ENCODE measurements at regions not wholly inside any gene's neighbourhood (a gene's known extent, or its start where the extent isn't known, plus 50 kb on each side); places are given as distances from the start of the nearest gene placed in this dataset.

DNA sequence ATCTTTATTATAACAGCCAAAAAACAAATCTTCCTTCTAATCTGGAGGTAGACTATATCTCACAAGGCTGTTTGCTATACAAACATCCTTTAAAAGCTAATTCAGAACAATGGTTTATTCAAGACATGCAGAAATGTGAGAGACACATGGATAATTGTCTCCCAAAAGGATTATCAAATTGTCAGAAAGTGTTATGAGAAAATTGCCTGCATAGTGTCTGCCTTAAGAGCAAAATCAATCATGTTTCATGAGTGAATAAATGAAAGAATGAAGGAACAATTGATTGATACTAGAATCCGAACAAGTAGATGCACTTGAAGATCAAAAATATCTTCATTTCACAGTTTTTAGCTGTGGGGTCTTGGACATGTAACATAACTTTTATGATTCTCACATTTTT, 621.7 kb upstream of the BOD1L1 start:
- no peak for DNase-seq (ENCODE audit: low spot score)

DNA sequence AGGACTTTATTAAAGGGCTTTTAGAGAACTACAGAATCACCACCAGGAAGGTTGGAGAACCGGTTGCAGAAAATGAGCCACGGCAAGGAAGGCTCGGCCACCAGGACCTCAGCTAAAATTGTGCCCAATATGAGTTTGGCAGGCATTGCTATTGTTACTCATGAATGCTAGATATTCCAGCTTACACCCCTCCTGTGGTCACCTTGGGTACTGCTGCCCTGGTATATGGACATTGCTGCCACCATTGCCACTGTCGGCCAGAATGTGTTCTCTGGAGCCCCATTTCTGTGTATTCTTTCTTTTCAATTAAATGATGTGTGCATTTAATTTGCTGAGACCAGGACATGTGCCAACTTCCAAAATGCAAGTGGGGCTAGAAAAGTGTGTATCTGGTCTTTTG, 626.7 kb upstream of the BOD1L1 start:
- DNase-seq (ENCODE audit: low spot score) = no peak

DNA sequence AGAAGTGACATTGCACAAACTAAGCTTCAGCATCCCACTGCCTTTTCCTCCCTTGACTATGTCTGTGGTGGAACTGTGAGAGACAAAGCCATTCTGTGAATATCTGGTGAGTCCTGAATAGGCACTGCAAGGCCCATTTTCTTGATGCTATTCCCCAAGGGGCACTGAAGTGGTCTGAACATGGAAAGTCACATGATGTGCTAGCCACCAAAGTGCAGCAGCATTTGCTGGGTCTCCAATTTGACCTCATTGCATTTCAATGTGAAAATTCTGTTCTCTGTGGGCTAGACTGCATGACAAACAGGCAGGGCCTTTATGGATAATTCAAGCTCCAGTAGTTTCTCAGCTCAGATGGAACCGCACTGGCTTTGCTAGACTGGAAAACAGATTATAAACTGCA, 627.4 kb upstream of the BOD1L1 start:
- no peak for DNase-seq (ENCODE audit: low spot score)

DNA sequence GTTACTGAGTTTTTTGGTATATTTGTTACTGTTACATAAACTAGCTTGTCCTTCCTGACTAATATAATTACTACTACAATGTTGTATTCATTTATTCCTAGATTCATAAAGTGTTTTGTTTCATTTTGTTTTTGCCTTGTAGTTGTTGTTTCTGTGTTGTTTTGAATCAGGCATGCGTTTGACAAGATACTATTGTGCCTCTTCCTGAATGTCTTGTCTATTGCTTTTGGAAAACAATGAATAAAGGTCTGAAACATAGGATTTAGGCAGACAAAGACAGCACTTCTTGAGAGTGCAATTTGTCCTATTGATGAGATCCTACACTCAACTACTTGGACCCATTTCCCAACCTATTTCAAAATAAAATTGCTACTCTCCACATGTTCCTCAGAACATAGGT, 630.4 kb upstream of the BOD1L1 start:
- DNase-seq (ENCODE audit: low spot score) = no peak

DNA sequence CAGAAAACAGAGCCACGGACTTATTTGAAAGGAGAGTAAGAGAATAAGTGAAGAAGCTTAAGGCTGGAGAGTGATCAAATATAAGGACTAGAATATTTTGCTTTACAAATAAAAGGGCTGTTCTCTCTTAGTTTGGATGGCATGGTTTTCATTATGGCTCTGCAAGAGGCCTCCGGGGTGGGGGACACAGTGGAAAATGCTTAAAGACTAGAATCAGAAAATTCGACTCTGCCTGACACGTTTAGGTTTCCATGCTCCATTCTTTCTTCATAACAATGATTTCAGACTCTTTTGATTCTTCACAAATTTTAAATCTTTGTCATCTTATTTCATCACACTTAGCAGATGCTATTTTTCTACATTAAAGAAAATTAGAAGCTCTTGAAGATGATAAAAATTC, 632.4 kb upstream of the BOD1L1 start:
- no peak for DNase-seq (ENCODE audit: low spot score)

DNA sequence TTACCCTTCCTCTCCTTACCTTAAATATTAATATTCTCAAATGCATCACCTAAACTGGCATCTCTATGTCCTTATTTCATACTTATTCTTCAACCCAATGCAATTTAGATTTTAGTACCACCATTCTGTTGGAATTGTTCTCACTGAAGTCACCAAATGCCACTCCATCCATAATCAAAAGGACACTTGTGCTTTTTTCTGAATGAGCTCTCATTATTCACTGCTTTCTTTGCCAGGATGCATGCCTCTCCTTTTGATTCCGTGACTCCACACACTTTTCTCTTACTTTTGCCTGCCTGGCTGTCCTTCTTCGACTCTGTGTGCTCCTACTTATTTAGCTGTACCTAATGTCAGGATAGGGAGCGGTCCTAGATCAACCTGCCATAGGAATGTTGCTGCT, 633.1 kb upstream of the BOD1L1 start:
- DNase-seq (ENCODE audit: low spot score) = no peak

DNA sequence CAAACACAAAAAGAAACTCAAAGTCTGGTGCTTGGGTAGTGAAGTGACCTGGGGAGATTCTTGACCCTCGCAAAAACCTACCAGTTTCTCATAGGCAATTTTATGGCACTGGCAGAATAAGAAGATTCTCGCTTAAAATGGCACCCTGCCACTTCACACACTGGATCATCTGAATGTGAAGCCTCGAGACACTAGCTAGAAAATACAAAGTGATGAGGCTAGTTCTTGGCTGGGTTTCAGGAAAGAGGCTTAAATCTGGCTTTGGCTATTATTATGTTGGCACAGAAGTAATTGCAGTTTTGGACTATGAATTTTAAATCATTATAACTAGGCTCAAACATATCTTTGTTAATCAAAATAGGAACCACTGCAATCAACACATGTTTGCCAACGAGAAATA, 634.7 kb upstream of the BOD1L1 start:
- no peak for DNase-seq (ENCODE audit: low spot score)

DNA sequence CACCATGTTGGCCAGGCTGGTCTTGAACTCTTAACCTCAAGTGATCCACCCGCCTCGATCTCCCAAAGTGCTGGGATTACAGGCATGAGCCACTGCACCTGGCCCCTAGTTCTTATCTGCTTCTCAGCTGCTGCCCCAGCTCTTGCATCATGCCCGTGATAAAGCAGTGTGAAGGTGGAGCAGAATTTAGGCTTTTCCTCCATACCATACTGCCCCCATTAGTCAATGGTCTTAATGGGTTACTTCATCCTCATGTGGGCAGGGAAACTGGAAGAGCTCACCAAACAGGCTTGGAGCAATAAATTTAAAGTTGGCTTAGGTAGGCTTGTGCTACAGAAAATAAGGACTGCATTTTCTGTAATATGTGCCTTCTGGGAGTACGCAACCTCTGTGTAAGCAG, 636.9 kb upstream of the BOD1L1 start:
- no peak for DNase-seq (ENCODE audit: low spot score)

DNA sequence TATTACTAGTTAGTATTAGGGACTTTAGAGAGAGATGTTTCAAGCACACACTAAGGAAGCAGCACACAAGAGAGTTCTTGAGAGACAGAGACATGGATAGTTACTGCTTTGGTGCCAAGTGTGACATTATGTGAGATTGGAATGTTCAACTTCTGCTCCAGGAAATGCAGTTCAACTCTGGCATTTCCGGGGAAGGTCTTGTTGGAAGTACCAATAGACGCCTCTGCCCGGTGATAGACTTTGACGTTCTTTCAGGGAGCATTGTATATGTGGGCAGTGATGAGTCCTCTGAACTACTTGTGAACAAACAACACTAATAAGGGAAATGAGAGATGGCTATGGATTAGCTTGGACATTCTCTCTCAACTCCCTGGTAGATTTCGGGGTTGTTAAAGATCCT, 638.1 kb upstream of the BOD1L1 start:
- no peak for DNase-seq (ENCODE audit: low spot score)

DNA sequence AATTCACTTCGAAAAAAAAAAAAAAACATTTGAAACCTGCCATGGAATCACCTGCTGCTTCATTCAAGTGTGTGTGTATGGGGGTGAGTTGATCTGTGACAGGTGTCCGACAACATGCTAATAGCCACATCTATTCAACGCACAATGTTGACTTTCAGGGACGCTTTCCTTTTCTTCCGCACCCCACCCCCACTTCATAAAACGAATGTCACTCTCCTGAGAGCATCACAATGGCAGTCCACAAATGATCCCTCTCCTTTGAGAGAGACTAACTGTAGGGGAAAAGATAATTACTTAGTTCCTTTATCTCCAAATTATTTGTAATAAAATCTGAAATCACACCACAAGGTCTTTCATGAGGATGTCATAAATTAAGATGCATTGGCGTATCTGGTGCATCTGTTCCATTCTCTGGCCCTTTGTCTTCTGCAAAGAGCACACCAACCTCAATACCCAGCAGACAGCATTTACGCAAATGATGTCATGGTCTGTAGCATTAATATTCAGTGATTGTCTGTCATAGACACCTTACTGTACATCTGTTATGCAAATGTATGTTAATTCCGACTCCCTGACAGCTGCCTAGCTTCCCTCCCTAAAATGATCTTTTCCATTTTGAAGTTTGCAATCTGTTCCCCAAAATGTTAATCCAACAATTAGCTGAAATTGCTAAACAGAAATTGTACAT, 640.0 kb upstream of the BOD1L1 start:
- DNase-seq (ENCODE audit: low spot score) = no peak

DNA sequence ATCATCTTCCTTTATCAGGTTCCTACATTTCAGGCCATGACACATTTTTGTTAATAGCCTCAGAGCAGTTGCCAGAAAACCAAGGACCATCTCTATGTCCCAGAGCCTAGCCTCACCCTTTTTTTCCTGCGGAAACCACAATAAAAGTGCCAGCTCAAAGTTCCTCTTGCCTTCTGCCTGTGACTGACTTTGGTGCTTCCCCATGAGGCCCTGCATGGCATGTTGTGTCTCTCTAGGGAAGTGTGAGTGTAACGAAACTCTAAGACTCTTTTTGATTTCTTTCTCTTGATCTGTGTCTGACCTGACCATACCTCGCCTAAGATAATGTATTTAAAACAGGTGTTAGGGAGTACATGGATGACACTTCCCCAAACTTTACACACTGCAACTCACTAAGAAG, 642.3 kb upstream of the BOD1L1 start:
- no peak for DNase-seq (ENCODE audit: low spot score)

DNA sequence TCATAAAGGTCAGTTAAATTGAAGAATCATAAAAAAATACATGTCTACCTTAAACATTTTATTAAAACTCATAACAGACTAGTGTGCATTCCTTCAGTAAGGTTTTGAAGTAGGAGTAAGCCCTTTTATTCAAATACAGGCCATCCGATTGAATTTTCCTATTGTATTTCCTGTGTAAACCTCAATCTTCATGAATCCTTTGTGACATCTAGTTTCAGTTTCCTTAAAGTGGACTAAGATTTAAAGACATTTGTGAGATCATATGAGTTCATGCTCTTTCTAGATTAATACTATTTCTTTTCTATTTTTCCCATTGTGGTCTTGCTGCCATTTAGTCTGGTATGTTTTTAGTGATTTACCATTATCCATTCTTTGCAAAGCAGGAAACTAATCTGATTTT, 644.7 kb upstream of the BOD1L1 start:
- no peak for DNase-seq (ENCODE audit: low spot score)

DNA sequence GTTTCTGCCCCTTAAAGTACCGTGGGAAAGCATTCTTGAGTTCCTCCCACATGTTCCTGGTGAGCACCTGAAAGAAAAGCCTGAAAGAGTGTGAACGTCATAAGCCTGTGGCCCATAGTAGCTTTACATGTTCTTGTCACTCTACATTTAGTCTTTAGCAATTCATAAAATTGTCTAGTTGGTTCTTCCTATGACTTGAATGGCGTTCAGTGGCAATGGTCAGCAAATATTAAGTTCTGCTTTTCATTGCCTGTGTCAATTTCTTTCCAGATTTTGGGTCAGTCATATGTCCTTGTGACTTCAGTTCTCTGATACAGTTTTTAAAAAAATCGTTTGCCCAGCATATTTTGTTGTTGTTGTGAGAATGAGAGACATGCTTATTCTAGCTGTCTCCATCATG, 650.0 kb upstream of the BOD1L1 start:
- no peak for DNase-seq (ENCODE audit: low spot score)

DNA sequence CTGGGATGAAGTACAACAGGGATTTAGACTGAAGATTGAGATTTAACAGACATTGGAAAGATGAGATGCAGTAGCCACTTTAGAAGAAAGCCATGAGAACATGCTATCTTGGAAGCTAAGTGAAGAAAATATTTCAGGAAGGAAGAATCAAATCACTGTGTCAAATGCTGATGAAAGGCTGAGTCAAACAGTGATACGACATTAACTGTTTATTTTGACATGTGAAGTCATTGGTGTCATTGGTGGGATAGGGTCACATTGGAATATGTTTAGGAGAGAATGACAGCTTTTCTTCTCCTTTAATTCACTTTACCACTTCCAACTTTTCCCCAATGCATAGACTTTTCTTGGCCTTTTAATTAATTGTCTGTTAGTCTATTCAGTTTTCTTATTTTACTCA, 653.0 kb upstream of the BOD1L1 start:
- no peak for DNase-seq (ENCODE audit: low spot score)

DNA sequence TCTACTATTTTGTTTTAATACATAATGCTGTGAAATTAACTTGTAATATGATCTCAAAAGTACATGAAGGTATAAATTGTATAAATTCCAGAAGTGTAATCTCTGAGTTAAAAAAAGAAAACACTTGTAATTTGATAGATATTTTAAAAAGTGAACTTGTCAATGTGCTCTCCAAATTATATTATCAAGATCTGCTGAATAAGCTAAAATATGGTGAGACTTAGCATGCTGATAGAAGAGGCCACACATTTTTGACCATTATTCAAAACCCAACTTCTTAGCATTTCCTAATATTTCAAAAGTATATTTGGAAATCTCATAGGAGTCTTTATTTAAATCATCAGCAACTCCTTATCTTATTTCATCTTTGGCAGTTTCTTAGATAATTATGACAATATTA, 657.1 kb upstream of the BOD1L1 start:
- no peak for DNase-seq (ENCODE audit: low spot score)

DNA sequence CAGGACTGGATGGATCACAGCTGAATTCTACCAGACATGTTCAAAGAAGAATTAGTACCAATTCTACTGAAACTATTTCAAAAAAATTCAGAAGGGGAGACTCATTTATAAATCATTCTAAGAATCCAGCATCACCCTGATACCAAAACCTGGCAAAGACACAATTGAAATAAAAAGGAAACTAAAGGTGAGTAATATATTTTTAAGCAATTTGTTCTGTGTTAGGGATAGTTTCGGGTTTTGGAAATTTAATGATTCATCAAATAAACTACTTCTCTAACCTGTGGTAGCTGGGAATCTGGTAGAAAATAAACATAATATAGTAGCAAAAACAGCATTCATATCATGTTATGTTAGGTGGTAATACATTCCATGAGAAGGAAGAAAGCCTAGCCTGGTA, 662.2 kb upstream of the BOD1L1 start:
- no peak for DNase-seq (ENCODE audit: low spot score)

DNA sequence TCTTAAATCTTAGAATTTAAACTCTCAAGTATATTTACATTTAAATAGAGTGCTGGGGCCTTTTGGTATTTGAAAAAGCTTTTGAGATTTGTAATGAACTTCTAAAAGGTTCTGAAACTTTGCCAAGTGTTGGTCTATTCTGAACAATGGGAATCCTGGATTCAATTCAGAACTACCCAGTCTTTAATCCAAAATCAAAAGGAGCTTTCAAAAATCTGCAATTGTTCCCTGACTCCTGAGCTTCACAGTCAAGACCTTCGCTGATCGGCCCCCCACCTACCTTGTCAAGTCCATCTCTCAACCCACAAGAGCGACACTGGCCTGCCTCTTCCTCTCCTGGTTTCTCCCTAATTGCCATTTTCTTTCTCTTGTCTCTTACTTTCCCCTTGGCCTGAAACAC, 666.1 kb upstream of the BOD1L1 start:
- DNase-seq (ENCODE audit: low spot score) = no peak

DNA sequence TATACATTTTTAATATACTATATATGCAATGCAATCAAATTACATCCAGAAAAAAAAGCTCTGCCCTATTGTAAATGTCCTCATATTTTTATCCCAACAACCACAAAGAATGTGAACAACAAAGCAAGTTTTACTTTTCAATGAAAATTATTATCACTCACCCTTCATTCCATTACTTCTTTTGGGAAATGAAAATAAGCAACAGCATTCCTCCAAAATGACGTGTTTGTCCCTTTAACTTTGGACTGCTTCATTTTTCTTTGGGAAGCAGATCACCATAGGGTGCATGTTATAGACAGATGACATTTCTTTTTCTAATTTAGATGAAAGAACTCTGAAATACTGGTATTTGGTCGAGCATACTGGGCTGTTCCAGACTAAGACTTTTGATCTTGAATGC, 667.1 kb upstream of the BOD1L1 start:
- no peak for DNase-seq (ENCODE audit: low spot score)

DNA sequence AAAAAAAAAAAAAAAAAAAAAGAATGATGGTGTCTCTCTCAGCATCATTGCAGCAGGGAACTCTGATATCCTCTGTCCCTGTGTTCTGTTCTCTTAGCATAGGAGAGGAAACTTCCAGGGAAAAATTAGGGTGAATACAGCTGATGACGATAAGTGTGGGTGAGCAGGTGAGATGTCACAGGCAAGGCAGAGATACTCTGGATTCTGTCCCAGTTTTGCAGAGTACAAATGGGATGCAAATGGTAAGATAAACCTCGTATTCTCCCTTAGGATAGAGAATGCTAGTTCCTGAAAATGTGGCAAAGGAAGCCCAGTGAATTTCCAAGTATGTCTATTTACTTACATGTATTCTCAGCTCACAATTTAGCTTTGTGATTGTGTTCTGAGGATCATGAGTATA, 671.6 kb upstream of the BOD1L1 start:
- DNase-seq (ENCODE audit: low spot score) = no peak

DNA sequence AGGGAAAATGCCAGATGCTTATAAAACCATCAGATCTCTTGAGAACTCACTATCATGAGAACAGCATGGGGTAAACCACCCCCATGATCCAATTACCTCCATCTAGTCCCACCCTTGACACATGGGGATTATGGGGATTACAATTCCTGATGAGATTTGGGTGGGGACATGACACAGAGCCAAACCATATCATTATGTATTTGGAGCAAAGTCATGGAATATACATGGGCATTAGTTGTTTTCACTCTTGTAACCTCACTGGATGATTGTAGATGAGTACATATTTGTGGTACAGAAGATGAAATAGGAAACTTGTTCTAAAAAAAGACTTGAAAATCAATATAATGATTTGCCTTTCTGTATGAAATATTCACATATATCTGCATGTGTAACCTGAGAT, 674.5 kb upstream of the BOD1L1 start:
- no peak for DNase-seq (ENCODE audit: low spot score)

DNA sequence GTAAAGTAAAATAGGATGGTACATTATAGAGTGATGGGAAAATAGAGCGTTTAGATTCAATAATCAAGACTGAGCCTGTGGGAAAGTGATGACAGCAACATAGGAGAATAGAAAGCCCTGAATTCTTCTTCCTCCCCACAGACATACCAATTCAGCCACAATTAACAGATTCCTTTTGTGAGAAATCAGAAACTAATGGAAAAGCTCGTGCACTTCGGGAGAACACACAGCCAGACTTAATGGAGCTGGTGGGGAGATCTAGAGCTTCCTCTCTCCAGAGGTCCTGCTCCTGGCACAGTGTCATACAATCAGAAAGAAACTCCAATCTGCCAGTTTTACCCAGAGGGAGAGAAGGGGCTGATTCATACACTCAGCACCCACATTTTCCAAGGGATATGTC, 676.3 kb upstream of the BOD1L1 start:
- DNase-seq (ENCODE audit: low spot score) = no peak

DNA sequence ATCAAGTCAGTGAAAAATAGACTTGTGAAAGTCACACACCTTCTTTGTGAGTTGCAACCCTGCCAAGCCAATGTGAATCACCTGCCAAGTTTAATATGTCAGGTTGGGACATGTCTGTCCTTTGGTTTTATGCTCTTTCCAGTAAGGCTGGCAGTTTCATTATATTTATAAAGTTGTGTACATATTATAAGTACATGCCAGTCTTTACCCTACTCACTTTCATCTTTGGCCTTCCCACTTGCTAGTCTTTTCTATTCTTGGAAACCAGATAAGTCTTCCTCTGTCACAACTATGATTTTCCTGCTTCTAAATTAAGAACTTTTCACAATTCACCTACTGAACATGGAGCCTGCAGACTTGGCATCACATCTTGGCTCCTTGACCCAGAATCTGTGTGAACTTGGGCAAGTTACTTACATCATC, 680.7 kb upstream of the BOD1L1 start:
- no peak for DNase-seq (ENCODE audit: low spot score)

DNA sequence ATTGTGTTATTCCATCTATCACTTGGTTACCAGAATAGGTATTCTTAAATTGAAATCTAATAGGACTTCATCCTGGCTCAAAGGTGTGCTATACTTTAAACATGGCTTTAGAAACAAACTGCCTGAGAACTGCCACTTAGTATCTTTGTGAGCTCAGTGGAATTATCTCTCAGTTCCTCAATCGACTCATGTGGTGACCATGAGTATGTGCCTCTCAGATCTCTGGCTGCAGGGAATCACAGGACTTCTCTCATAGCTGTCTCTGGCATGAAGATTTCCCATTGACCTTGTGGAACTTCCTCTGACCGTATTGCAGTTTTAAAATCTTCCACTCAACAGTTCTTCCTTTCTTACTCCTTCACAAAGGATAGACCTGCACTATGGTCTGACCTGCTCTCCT, 681.9 kb upstream of the BOD1L1 start:
- DNase-seq (ENCODE audit: low spot score) = no peak

DNA sequence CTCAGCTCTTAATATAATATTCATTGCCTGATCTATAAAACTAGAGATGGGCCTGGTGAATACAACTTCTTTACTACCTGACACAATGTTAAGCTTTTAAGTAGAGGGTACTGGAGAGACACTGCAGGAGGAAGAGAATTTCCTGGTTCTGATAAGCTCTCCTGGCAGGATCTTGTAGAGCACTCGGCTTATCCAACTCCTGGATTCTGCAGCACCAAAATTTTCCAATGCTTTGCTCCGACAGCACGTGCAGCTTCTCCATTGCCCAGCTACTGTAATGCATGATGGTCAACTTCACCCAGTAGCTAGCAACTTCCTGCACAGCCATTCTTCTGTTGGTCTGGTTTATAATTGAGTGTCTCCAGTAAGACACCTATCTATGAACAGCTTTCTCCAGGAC, 686.2 kb upstream of the BOD1L1 start:
- DNase-seq (ENCODE audit: low spot score) = no peak

DNA sequence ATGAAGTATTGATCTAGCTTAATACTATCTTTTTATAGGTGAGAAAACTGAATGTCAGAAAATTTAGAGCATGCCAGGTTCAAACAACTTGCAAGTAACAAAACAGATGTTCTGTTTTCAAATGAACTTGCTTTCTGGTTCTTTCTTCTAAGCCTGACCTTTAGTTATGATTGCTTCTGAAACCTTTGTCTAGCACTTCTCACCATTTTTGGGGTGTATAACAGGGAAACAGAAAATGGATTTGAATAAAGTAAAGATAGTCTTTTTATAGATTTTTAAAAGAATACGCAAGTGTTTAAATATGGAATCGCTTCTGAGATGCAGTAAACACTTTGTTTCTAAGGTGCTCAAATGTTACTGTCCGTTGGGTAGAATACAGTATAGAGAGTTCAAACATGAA, 687.2 kb upstream of the CPEB2 start:
- DNase-seq (ENCODE audit: low spot score) = no peak

Measured in hematopoietic multipotent progenitor cell treated with erythropoietin and hydrocortisone succinate and interleukin-3 and kit ligand, for 17 days (in vitro differentiated cells).